Testis (tissue), 2 donors: ENCODE measurements at regions not wholly inside any gene's neighbourhood (a gene's known extent, or its start where the extent isn't known, plus 50 kb on each side); places are given as distances from the start of the nearest gene placed in this dataset.

Source experiments
- DNase-seq: peaks from one replicate; pipeline ENCODE4 v3.0.0-alpha.2; 2019
- H3K27ac ChIP-seq, 2 donors: fragments of 200-600 bp; sonication (generic); one replicate each; pipeline ENCODE4 v1.5.1; 2019
- H3K27me3 ChIP-seq: fragments of 200-600 bp; sonication (generic); one replicate; pipeline ENCODE4 v1.5.1; 2019
- H3K36me3 ChIP-seq: fragments of 200-600 bp; sonication (generic); one replicate; pipeline ENCODE4 v1.5.1; 2017; ENCODE audit warnings: low read depth; ENCODE audit errors: missing control alignments
- H3K4me1 ChIP-seq: fragments of 200-600 bp; sonication (generic); one replicate; pipeline ENCODE4 v1.5.1; 2019
- H3K4me3 ChIP-seq, 2 donors: fragments of 200-600 bp; sonication (generic); one replicate each; pipeline ENCODE4 v1.5.1; 2017 to 2019
- H3K9me3 ChIP-seq: fragments of 200-600 bp; sonication (generic); one replicate; pipeline ENCODE4 v1.5.1; 2017
- POLR2A ChIP-seq: fragments of 450-650 bp; IDR thresholded peaks from one replicate; pipeline ENCODE4 v1.6.1; 2017; ENCODE audit warnings: antibody characterized with exemption, mild to moderate bottlenecking, moderate library complexity
- WGBS, 2 donors: methylation state at CpG; one replicate each; pipeline ENCODE4 v1.1.5; 2018; 5-methylcytosine and 5-hydroxymethylcytosine counted together
- intact Hi-C: fragments of 100-400 bp; cut with DNase I; formaldehyde crosslinking; loops from one replicate; pipeline ENCODE4 v1.15.1; 2023; ENCODE audit warnings: low total_unique reads
- TF ChIP-seq, protein P1 (sequence below), 3 experiments: fragments of 450-650 bp in 2 of 3; fragments of 200-600 bp in 1 of 3; sonication (generic) in 1 of 3; IDR thresholded peaks; one replicate each; pipeline ENCODE4 v1.5.1; 2016 to 2019; ENCODE audit warnings: antibody characterized with exemption in 3 of 3, mild to moderate bottlenecking in 2 of 3, moderate library complexity in 1 of 3

DNA sequence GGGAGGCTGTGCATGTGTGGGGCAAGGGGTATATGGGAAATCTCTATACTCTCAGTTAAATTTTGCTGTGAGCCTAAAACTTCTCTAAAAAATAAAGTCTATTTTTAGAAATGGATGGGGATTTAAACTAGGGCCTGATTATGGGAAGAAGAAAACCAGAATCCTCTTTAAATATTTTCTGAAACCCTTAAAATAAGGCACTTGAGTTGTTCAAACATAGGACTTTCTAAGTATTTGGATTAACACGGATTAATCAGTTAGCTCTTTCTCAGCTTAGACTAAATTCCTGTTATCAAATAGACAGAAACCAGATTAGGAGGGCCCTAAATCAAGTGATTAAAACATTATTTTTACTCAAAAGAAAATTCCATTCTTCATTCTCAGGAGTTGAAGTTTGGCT, 438.4 kb downstream of the EFNA5 start:
- Histone ChIP-seq H3K9me3 (no peaks in the 10 kb centered on the region), H3K4me1 (no peaks in the 10 kb centered on the region), H3K27me3 (no peaks in the 10 kb centered on the region), H3K4me3 (no peak overlapping the region), H3K27ac (no peak overlapping the region), H3K36me3 (no peaks in the 10 kb centered on the region)
- intact Hi-C loops, result no loop called here
- TF ChIP-seq POLR2A, result no peak
- TF ChIP-seq, protein P1, sequence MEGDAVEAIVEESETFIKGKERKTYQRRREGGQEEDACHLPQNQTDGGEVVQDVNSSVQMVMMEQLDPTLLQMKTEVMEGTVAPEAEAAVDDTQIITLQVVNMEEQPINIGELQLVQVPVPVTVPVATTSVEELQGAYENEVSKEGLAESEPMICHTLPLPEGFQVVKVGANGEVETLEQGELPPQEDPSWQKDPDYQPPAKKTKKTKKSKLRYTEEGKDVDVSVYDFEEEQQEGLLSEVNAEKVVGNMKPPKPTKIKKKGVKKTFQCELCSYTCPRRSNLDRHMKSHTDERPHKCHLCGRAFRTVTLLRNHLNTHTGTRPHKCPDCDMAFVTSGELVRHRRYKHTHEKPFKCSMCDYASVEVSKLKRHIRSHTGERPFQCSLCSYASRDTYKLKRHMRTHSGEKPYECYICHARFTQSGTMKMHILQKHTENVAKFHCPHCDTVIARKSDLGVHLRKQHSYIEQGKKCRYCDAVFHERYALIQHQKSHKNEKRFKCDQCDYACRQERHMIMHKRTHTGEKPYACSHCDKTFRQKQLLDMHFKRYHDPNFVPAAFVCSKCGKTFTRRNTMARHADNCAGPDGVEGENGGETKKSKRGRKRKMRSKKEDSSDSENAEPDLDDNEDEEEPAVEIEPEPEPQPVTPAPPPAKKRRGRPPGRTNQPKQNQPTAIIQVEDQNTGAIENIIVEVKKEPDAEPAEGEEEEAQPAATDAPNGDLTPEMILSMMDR (IDR thresholded peaks at IDR 0.05), result no peak
- 70 to 82% methylated on average over 1 of the region's 1 CpG for WGBS, 2 donors
- DNase-seq, result no peak

DNA sequence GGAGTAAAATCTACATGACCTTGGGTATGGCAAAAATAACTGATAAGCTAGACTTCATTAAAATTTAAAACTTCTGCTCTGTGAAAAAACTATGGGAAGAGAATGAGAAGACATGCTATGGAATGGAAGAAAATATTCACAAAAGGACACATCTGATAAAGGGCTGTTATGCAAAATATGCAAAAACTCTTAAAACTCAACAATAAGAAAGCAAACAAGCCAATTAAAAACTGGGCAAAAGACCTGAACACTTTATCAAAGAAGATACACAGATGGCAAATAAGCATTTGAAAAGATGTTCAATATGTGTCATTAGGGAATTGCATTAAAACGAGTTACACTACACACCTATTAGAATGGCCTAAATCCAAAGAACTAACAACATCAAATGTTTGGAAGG, 439.5 kb downstream of the EFNA5 start:
- intact Hi-C loops, result no loop called here
- Histone ChIP-seq H3K4me1 (no peaks in the 10 kb centered on the region), H3K27ac (no peak overlapping the region), H3K4me3 (no peak overlapping the region), H3K9me3 (no peaks in the 10 kb centered on the region), H3K27me3 (no peaks in the 10 kb centered on the region), H3K36me3 (no peaks in the 10 kb centered on the region)
- 50 to 59% methylated on average over 1 of the region's 1 CpG for WGBS, 2 donors
- no peak for TF ChIP-seq POLR2A
- TF ChIP-seq, protein P1 (IDR thresholded peaks at IDR 0.05), result no peak
- DNase-seq, result no peak

DNA sequence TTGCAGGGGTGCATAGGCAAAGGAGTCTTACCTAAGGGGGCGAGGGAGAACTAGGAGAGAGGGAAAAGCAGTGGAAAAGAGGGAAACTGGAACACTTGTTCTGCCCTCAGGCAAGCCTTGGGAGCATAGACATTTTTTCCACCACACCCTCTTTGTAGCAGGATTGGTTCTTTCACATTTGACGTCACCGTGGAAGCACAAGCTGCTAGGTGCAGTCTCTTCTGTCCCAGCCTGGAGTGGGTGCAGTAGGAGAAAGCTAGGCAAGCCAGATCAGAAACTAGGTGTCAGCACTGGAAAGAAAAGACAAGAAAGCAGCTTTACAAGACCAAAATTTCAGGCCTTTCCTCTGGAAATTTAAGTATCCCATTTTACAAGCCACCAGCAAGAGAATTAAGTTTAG, 440.4 kb downstream of the EFNA5 start:
- Histone ChIP-seq H3K36me3 (no peaks in the 10 kb centered on the region), H3K4me1 (no peaks in the 10 kb centered on the region), H3K4me3 (no peak overlapping the region), H3K9me3 (no peaks in the 10 kb centered on the region), H3K27me3 (no peaks in the 10 kb centered on the region), H3K27ac (no peak overlapping the region)
- no peak for TF ChIP-seq POLR2A
- TF ChIP-seq, protein P1 (IDR thresholded peaks at IDR 0.05), result no peak
- intact Hi-C loops, result no loop called here
- WGBS, 2 donors, result 86 to 94% methylated on average over 3 of the region's 3 CpGs
- DNase-seq, result no peak

DNA sequence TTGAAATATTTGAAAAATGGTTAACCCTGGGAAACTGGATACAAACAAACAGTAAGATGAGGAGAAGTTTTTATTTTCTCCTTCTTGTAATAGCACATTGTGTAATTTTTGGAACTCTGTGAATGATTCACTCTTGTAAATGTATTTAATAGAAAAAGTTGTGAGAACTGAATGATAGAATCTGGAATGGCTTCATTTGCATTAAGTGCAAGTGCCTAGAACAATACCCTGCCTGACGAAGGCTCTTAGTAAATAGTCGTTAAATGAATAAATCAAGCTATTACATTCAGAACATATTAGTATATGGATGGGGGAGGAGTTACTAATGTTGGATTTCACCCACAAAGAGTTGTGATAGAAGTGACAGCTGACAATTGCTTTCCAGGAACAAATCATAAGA, 442.5 kb downstream of the EFNA5 start:
- H3K36me3 ChIP-seq, result no peaks in the 10 kb centered on the region
- intact Hi-C loops, result no loop called here
- TF ChIP-seq, protein P1 (IDR thresholded peaks at IDR 0.05), result no peak
- TF ChIP-seq POLR2A, result no peak
- WGBS, 2 donors, result 91 to 97% methylated on average over 2 of the region's 2 CpGs
- H3K4me3 ChIP-seq, result no peak overlapping the region
- H3K27ac ChIP-seq, result no peak overlapping the region
- no peaks in the 10 kb centered on the region for H3K27me3 ChIP-seq
- H3K4me1 ChIP-seq, result no peaks in the 10 kb centered on the region
- no peaks in the 10 kb centered on the region for H3K9me3 ChIP-seq
- no peak for DNase-seq

DNA sequence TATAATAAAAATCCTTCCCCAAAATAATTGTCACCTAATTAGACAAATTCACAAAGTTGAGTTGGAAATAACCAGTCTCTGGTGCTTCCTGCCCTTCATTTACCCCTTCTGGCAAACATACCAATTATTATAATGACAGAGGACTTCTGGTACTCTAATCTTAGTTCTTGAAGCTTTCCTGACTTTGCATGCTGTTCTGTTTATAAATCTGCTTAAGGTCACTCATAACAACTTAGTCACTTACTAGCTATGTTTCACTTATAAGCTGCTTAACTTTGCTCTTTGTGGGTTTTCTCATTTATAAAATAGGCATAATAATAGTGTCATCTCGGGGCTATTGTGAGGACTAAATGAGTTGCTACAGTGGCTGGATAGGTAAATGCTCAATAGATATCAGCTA, 446.5 kb downstream of the EFNA5 start:
- TF ChIP-seq, protein P1 (IDR thresholded peaks at IDR 0.05), result no peak
- TF ChIP-seq POLR2A, result no peak
- no peak for DNase-seq
- 70 to 78% methylated on average over 1 of the region's 1 CpG for WGBS, 2 donors
- intact Hi-C loops, result no loop called here
- no peaks in the 10 kb centered on the region for H3K36me3 ChIP-seq
- no peak overlapping the region for H3K27ac ChIP-seq
- H3K27me3 ChIP-seq, result no peaks in the 10 kb centered on the region
- H3K4me1 ChIP-seq, result no peaks in the 10 kb centered on the region
- no peaks in the 10 kb centered on the region for H3K9me3 ChIP-seq
- no peak overlapping the region for H3K4me3 ChIP-seq
